H1 (cell line): ENCODE measurements at regions not wholly inside any gene's neighbourhood (a gene's known extent, or its start where the extent isn't known, plus 50 kb on each side); places are given as distances from the start of the nearest gene placed in this dataset.

Source experiments
- BCL11A ChIP-seq, 2 experiments: IDR thresholded peaks; one replicate each; pipeline ENCODE4 v1.6.1; 2011; ENCODE audit warnings: low read depth in 2 of 2, low read length in 2 of 2, mild to moderate bottlenecking in 2 of 2
- CHD2 ChIP-seq: IDR thresholded peaks from 2 replicates; pipeline ENCODE4 v1.6.1; 2012; ENCODE audit warnings: low read length, improper control_type of control experiment
- FOSL1 ChIP-seq: IDR thresholded peaks from 2 replicates; pipeline ENCODE4 v1.6.1; 2011; ENCODE audit warnings: mild to moderate bottlenecking, low read depth, low read length, moderate library complexity; ENCODE audit not compliant: insufficient read depth
- MAFK ChIP-seq: IDR thresholded peaks from 2 replicates; pipeline ENCODE4 v1.6.1; 2012; ENCODE audit warnings: low read depth, mild to moderate bottlenecking, improper control_type of control experiment, low read length
- POLR2AphosphoS5 ChIP-seq: IDR thresholded peaks from 2 replicates; pipeline ENCODE4 v1.6.1; 2011; ENCODE audit warnings: low read depth, low read length
- TEAD4 ChIP-seq: IDR thresholded peaks from 2 replicates; pipeline ENCODE4 v1.6.1; 2012; ENCODE audit warnings: low read depth, low read length, inconsistent platforms, mixed read lengths
- TF ChIP-seq, protein P1 (sequence below), 3 experiments: IDR thresholded peaks; 1 replicate in 2 of 3; 2 replicates in 1 of 3; pipeline versions ENCODE4 v1.5.1 to v1.6.1; 2011; ENCODE audit warnings: low read length in 3 of 3, mild to moderate bottlenecking in 3 of 3, inconsistent platforms in 2 of 3, low read depth in 1 of 3, moderate library complexity in 1 of 3; ENCODE audit not compliant: insufficient read depth in 1 of 3; ENCODE audit errors: control extremely low read depth in 1 of 3
- TF ChIP-seq, protein P2 (sequence below): IDR thresholded peaks from 2 replicates; pipeline ENCODE4 v1.6.1; 2011; ENCODE audit warnings: low read depth, mild to moderate bottlenecking, low read length; ENCODE audit not compliant: insufficient read depth

DNA sequence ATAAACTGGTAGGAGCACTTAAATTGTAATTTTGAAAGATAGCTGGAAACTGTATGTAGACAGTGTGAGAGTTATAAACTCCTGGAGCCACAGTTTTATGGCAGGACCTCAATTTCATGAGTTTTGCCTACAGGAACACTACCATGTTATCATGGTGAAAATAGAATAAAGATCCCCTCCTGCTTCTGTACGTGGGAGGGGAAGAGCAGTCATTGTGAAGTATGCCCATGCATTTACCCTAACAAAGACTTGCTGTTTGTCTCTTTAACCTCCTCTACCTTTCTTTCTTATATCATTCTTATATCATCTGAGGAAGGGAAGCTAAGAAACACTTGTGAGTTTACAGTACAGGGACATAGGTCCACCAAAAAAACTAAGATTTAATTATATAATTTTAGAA lies 327.0 kb downstream of the PCDH10 start:
- TF ChIP-seq, protein P1, sequence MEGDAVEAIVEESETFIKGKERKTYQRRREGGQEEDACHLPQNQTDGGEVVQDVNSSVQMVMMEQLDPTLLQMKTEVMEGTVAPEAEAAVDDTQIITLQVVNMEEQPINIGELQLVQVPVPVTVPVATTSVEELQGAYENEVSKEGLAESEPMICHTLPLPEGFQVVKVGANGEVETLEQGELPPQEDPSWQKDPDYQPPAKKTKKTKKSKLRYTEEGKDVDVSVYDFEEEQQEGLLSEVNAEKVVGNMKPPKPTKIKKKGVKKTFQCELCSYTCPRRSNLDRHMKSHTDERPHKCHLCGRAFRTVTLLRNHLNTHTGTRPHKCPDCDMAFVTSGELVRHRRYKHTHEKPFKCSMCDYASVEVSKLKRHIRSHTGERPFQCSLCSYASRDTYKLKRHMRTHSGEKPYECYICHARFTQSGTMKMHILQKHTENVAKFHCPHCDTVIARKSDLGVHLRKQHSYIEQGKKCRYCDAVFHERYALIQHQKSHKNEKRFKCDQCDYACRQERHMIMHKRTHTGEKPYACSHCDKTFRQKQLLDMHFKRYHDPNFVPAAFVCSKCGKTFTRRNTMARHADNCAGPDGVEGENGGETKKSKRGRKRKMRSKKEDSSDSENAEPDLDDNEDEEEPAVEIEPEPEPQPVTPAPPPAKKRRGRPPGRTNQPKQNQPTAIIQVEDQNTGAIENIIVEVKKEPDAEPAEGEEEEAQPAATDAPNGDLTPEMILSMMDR (IDR thresholded peaks at IDR 0.05; ENCODE audit: control extremely low read depth in 1 of 3, insufficient read depth in 1 of 3, low read depth in 1 of 3, low read length in 3 of 3): no peak
- TF ChIP-seq CHD2 (no peak), MAFK (no peak), BCL11A (IDR thresholded peaks at IDR 0.05; ENCODE audit: low read depth in 2 of 2, low read length in 2 of 2) (no peak), POLR2AphosphoS5 (no peak), FOSL1 (no peak), TEAD4 (no peak)
- TF ChIP-seq, protein P2, sequence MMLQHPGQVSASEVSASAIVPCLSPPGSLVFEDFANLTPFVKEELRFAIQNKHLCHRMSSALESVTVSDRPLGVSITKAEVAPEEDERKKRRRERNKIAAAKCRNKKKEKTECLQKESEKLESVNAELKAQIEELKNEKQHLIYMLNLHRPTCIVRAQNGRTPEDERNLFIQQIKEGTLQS: no peak
